ENCODE measurements at regions not wholly inside any gene's neighbourhood (a gene's known extent, or its start where the extent isn't known, plus 50 kb on each side); places are given as distances from the start of the nearest gene placed in this dataset.
A peak's percentile ranks its signal among the peaks of the same experiment; 100 is the strongest.

DNA sequence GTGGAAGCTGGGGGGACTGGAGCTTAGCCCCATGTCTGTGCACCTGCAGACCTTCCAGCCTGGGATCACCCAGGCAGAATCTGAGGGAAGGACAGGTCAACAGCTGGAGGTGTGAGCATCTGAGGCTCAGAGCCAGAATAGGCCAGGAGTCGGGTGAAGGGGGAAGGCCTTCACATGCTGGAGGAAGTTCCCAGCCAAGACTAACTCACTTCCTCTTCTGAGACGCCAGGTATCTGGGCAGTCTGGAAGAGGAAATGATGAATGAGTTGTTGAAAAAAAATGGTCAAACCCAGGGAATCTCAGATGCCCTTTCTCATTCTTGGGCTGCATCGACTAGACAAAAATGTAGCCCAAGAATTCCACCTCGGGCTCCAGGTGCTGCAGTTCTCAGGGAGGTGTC lies 73.6 kb upstream of the TIAM2 start:
- Histone ChIP-seq H2AK5ac (ENCODE audit: low read depth, low read length) (0 out of 2 replicates have a peak overlapping the region, but pooled peaks have one; percentile 47), H3K27me3 (replicated peaks in 1 of 4; ENCODE audit: control insufficient read depth in 3 of 4, extremely low read depth in 1 of 4, insufficient read depth in 3 of 4, low read length in 3 of 4) (no peaks in the 10 kb centered on the region), H3K56ac (replicated peaks; ENCODE audit: insufficient read length, low read depth, low read length) (no peak overlapping the region), H3K9ac (replicated peaks in 1 of 4; ENCODE audit: extremely low read depth in 1 of 4, low read depth in 3 of 4, low read length in 3 of 4) (no peak overlapping the region), H4K20me1 (replicated peaks in 1 of 2; ENCODE audit: control insufficient read depth in 1 of 2, insufficient read depth in 2 of 2, low read length in 2 of 2) (no peaks in the 10 kb centered on the region), H2BK12ac (ENCODE audit: low read depth, low read length) (no peak overlapping the region), H2BK5ac (ENCODE audit: low read depth, low read length) (no peak overlapping the region), H3K79me2 (ENCODE audit: control insufficient read depth in 1 of 2, insufficient read depth in 2 of 2, low read length in 2 of 2) (no peaks in the 10 kb centered on the region), H3K4me2 (ENCODE audit: insufficient read depth in 1 of 2, low read depth in 2 of 2, low read length in 2 of 2) (no peak overlapping the region), H2BK120ac (replicated peaks; ENCODE audit: low read depth, low read length) (no peak overlapping the region), H3K23me2 (ENCODE audit: low read depth, low read length) (peaks cover 2% of the 10 kb centered on the region; the same call in 1 of the 2 replicates), H3K4ac (replicated peaks; ENCODE audit: insufficient read length, low read depth, low read length) (no peak overlapping the region), H3K36me3 (ENCODE audit: control insufficient read depth in 2 of 4, insufficient read depth in 4 of 4, low read length in 3 of 4) (no peaks in the 10 kb centered on the region), H3K9me3 (ENCODE audit: insufficient read depth in 2 of 2, low read depth in 1 of 2, low read length in 1 of 2) (no peaks in the 10 kb centered on the region), H3K4me1 (replicated peaks in 1 of 4; ENCODE audit: control insufficient read depth in 3 of 4, insufficient read depth in 4 of 4, low read length in 3 of 4) (peaks cover 0 to 4% (median 2%) of the 10 kb centered on the region in 4 experiments; a peak in 3 of 7 replicates), H3K18ac (ENCODE audit: extremely low read depth, low read length) (no peak overlapping the region), H2BK20ac (ENCODE audit: low read length) (no peak overlapping the region), H4K5ac (ENCODE audit: insufficient read length, low read depth, low read length) (no peak overlapping the region), H2BK15ac (ENCODE audit: low read length) (no peak overlapping the region), H3K4me3 (ENCODE audit: extremely low read depth in 1 of 4, insufficient read depth in 2 of 4, low read depth in 3 of 4, low read length in 4 of 4) (no peak overlapping the region), H4K91ac (replicated peaks; ENCODE audit: insufficient read length, low read length) (no peak overlapping the region), H2AFZ (ENCODE audit: low read length) (no peak overlapping the region), H4K8ac (ENCODE audit: extremely low read depth, insufficient read depth, low read length) (no peak overlapping the region), H3K14ac (ENCODE audit: insufficient read length) (no peak overlapping the region), H3K27ac (ENCODE audit: low read depth, low read length) (no peak overlapping the region), H3K79me1 (ENCODE audit: low read depth, low read length) (no peaks in the 10 kb centered on the region), H3K23ac (ENCODE audit: insufficient read length) (no peak overlapping the region)
- no peak for DNase-seq (ENCODE audit: low read depth in 1 of 2, low spot score in 2 of 2)
- POLR2A ChIA-PET (ENCODE audit: partially characterized antibody), result no interaction called here
- no peak for FAIRE-seq
- WGBS, 2 experiments (ENCODE audit: extremely low coverage in 1 of 2, insufficient coverage in 1 of 2, insufficient read length in 1 of 2, insufficient replicate concordance in 2 of 2, low coverage in 1 of 2, low lambda C conversion rate in 2 of 2, missing lambda C conversion rate in 1 of 2), result 82% methylated on average over 4 of the region's 4 CpGs; no CpG with 5 or more reads in 1 of the 2 experiments
- no peak for TF ChIP-seq RNF2 (IDR thresholded peaks at IDR 0.05; ENCODE audit: borderline replicate concordance, low read depth, low read length, missing control alignments, poor library complexity, severe bottlenecking)
- CTCF ChIA-PET (ENCODE audit: partially characterized antibody), result interaction anchor here (0.6 to 2.0 kb wide), 4 partner anchors 48 to 341 kb away, joined by 3 to 5 read pairs (median 5); no protein-coding TSS in a partner anchor

Measured in H1 (cell line).